ENCODE measurements at regions not wholly inside any gene's neighbourhood (a gene's known extent, or its start where the extent isn't known, plus 50 kb on each side); places are given as distances from the start of the nearest gene placed in this dataset.

- no peaks in the 10 kb centered on the region for H3K27me3 ChIP-seq
- WGBS, 2 donors, result 94 to 96% methylated on average over 2 of the region's 2 CpGs
Measured at GRCh38 chr11:104531075-104531474, 367.1 kb upstream of the PDGFD start.

DNA sequence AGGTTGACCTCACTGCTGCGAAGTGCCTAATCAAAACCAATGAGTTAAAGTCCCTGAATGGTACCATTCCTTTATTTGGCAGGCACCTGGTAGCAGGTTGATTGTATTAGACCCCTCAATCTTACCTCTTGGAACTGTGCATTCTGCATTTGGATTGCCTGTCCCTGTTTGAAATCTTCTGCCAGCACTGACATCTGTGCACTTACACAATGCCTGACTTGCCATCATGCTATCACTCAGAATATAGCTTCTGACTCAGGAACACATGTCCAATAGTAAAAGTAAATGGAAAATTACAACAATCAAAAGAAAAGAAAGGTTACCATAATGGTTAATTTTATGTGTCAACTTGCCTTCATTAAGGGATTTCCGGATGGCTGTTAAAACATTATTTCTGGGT lies 366.0 kb upstream of the PDGFD start:
- intact Hi-C loops (cut with DNase I), result no loop called here
- DNase-seq, result no peak
- no peaks in the 10 kb centered on the region for H3K27me3 ChIP-seq
- no peaks in the 10 kb centered on the region for H3K9me3 ChIP-seq
- TF ChIP-seq EP300 (IDR thresholded peaks at IDR 0.05) (no peak), POLR2A (IDR thresholded peaks at IDR 0.05) (no peak), POLR2AphosphoS5 (IDR thresholded peaks at IDR 0.05) (no peak)
- TF ChIP-seq, protein P1, sequence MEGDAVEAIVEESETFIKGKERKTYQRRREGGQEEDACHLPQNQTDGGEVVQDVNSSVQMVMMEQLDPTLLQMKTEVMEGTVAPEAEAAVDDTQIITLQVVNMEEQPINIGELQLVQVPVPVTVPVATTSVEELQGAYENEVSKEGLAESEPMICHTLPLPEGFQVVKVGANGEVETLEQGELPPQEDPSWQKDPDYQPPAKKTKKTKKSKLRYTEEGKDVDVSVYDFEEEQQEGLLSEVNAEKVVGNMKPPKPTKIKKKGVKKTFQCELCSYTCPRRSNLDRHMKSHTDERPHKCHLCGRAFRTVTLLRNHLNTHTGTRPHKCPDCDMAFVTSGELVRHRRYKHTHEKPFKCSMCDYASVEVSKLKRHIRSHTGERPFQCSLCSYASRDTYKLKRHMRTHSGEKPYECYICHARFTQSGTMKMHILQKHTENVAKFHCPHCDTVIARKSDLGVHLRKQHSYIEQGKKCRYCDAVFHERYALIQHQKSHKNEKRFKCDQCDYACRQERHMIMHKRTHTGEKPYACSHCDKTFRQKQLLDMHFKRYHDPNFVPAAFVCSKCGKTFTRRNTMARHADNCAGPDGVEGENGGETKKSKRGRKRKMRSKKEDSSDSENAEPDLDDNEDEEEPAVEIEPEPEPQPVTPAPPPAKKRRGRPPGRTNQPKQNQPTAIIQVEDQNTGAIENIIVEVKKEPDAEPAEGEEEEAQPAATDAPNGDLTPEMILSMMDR (IDR thresholded peaks at IDR 0.05), result no peak
- H3K27ac ChIP-seq, result no peak overlapping the region
- 81 to 89% methylated on average over 2 of the region's 2 CpGs for WGBS, 2 donors
- H3K4me1 ChIP-seq, result no peaks in the 10 kb centered on the region
- no peak overlapping the region for H3K4me3 ChIP-seq
- no peaks in the 10 kb centered on the region for H3K36me3 ChIP-seq

More at GRCh38 chr11:104531075-104531474, 367.1 kb upstream of the PDGFD start:
- no peak overlapping the region for H3K4me3 ChIP-seq
- no peaks in the 10 kb centered on the region for H3K4me1 ChIP-seq
- intact Hi-C loops (cut with DNase I), result no loop called here
- H3K9me3 ChIP-seq, result no peaks in the 10 kb centered on the region
- DNase-seq, result no peak
- no peak for TF ChIP-seq EP300 (IDR thresholded peaks at IDR 0.05)
- TF ChIP-seq, protein P1 (IDR thresholded peaks at IDR 0.05), result no peak
- no peak for TF ChIP-seq POLR2AphosphoS5 (IDR thresholded peaks at IDR 0.05)
- TF ChIP-seq POLR2A (IDR thresholded peaks at IDR 0.05), result no peak
- H3K27ac ChIP-seq, result no peak overlapping the region
- no peaks in the 10 kb centered on the region for H3K36me3 ChIP-seq

- intact Hi-C loops (cut with DNase I), result no loop called here
- WGBS, 2 donors, result 62 to 73% methylated on average over 1 of the region's 1 CpG
- TF ChIP-seq POLR2AphosphoS5 (IDR thresholded peaks at IDR 0.05) (no peak), POLR2A (IDR thresholded peaks at IDR 0.05) (no peak), EP300 (IDR thresholded peaks at IDR 0.05) (no peak)
- TF ChIP-seq, protein P1 (IDR thresholded peaks at IDR 0.05), result no peak
Measured at GRCh38 chr11:104529213-104529612, 365.3 kb upstream of the PDGFD start.

GRCh38 chr11:104526006-104526405 lies 362.1 kb upstream of the PDGFD start:
- TF ChIP-seq POLR2A (IDR thresholded peaks at IDR 0.05) (no peak), POLR2AphosphoS5 (IDR thresholded peaks at IDR 0.05) (no peak), EP300 (IDR thresholded peaks at IDR 0.05) (no peak)
- TF ChIP-seq, protein P1 (IDR thresholded peaks at IDR 0.05), result no peak
- Histone ChIP-seq H3K27ac (no peak overlapping the region), H3K4me1 (peaks cover 0 to 10% (median 8%) of the 10 kb centered on the region in 4 donors), H3K27me3 (no peaks in the 10 kb centered on the region), H3K4me3 (no peak overlapping the region), H3K36me3 (no peaks in the 10 kb centered on the region), H3K9me3 (no peaks in the 10 kb centered on the region)
- 55 to 59% methylated on average over 2 of the region's 2 CpGs for WGBS, 2 donors
- DNase-seq, result no peak
- intact Hi-C loops (cut with DNase I), result no loop called here

More at GRCh38 chr11:104529213-104529612, 365.3 kb upstream of the PDGFD start:
- no peak for DNase-seq
- no peaks in the 10 kb centered on the region for H3K27me3 ChIP-seq
- H3K4me3 ChIP-seq, result no peak overlapping the region
- H3K27ac ChIP-seq, result no peak overlapping the region
- H3K36me3 ChIP-seq, result no peaks in the 10 kb centered on the region
- H3K4me1 ChIP-seq, result no peaks in the 10 kb centered on the region
- H3K9me3 ChIP-seq, result no peaks in the 10 kb centered on the region

DNA sequence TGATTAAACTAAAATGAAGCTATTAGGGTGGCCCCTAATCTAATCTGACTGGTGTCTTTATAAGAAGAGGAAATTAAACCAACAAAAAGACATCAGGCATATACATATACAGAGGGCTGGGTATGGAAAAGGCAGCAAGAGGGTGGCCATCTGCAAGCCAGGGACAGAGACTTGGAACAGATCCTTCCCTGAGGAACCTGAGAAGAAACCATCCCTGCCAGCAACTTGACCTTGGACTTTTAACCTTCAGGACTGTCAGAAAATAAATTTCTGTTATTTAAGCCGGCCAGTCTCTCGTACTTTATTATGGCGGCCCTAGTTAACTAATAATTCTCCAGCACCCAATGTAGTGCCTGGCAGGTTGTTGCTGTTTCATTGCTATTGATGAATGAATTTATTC lies 361.5 kb upstream of the PDGFD start:
- TF ChIP-seq POLR2AphosphoS5 (IDR thresholded peaks at IDR 0.05) (no peak), EP300 (IDR thresholded peaks at IDR 0.05) (no peak), POLR2A (IDR thresholded peaks at IDR 0.05) (no peak)
- TF ChIP-seq, protein P1 (IDR thresholded peaks at IDR 0.05), result no peak
- Histone ChIP-seq H3K4me3 (no peak overlapping the region), H3K9me3 (no peaks in the 10 kb centered on the region), H3K4me1 (peaks cover 0 to 10% (median 8%) of the 10 kb centered on the region in 4 donors), H3K27me3 (no peaks in the 10 kb centered on the region), H3K36me3 (no peaks in the 10 kb centered on the region), H3K27ac (no peak overlapping the region)
- intact Hi-C loops (cut with DNase I), result no loop called here
- 69 to 82% methylated on average over 3 of the region's 3 CpGs for WGBS, 2 donors
- no peak for DNase-seq
